ENCODE measurements at regions not wholly inside any gene's neighbourhood (a gene's known extent, or its start where the extent isn't known, plus 50 kb on each side); places are given as distances from the start of the nearest gene placed in this dataset.
"Not testable (repeated sequence)": the region's sequence is repeated elsewhere in the genome, so short reads cannot be mapped to it uniquely, and the experiment has no call there.

DNA sequence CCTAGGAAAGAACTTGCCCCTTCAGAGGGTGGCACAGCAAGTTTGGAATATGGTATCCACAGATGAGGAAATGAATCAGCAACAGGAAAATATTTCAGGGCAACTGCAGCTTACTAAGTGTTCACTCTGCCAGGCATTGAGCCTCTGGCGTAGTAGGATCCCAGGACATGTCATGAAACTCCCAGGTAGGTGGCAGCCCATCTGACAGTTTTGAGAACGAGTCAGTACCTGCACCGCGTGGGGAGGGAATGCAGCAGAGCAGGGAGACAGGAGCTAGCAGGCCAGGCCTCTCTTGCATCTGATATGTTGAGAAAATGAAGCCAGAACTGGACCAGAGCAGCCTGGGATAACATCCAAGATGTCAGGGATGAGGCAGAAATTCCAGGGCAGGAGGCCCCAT lies 208.6 kb downstream of the BCL2L11 start:
- not testable (repeated sequence) for TF ChIP-seq YY1 (IDR thresholded peaks at IDR 0.05; ENCODE audit: insufficient read depth, insufficient read length); ZNF274 (IDR thresholded peaks at IDR 0.05; ENCODE audit: low read depth, low read length)

All from NT2/D1 (cell line).